HG02970 (cell line): ENCODE measurements at regions not wholly inside any gene's neighbourhood (a gene's known extent, or its start where the extent isn't known, plus 50 kb on each side); places are given as distances from the start of the nearest gene placed in this dataset.
"Not testable (repeated sequence)": the region's sequence is repeated elsewhere in the genome, so short reads cannot be mapped to it uniquely, and the experiment has no call there.

ENCODE experiments used
- ATAC-seq: cut with Tn5 transposase; IDR thresholded peaks from one replicate; pipeline ENCODE4 v1.9.1; 2021; ENCODE audit warnings: mild to moderate bottlenecking, moderate library complexity, moderate number of reproducible peaks; ENCODE audit not compliant: unreplicated experiment, low FRiP score

GRCh38 chr3:176293276-176293675, 904.0 kb downstream of the TBL1XR1 start:
- ATAC-seq: no peak

- ATAC-seq: no peak
Observed at GRCh38 chr3:176286476-176287085, 910.7 kb downstream of the TBL1XR1 start.

DNA sequence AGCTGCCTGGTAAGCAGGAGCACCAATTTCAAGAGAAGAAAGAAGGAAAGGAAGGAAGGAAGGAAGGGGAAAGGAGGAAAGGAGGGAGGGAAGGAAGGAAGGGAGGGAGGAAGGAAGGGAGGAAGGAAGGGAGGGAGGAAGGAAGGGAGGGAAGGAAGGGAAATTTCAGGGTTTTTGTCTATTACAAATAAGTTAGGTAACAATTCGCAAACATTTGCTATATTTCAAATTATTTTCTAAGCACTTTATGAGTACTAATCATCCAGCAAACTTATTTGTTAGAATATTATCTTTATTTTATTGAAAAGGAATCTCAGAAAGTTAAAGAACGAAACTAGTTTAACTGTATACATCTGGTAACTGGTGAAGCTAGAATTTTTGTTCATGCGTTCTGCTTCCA, 921.7 kb downstream of the TBL1XR1 start:
- no peak for ATAC-seq

DNA sequence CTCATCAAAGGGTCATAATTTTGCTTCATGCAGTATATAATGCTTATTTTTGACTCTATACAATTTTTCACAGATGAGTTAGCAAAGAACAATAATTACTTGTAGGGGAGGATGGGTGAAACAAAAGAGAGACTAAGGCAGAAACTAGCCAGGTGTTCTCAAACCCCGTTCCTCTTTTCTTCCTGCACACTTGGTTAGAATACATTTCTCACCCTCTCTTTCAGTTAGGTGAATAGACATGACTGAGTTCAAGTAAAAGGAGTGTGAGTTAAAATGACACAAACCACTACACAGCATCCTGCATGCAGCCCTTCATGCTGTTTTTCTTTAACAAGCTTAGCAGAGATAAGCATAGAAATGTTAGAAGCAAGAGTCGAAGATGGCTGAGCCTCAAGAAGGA, 922.2 kb downstream of the TBL1XR1 start:
- ATAC-seq: no peak

GRCh38 chr3:176274161-176274560, 923.1 kb downstream of the TBL1XR1 start:
- no peak for ATAC-seq

- ATAC-seq: no peak
Observed at GRCh38 chr3:176262071-176262470, 935.2 kb downstream of the TBL1XR1 start.

- ATAC-seq: no peak
Observed at GRCh38 chr3:176247191-176247590, 950.1 kb downstream of the TBL1XR1 start.

DNA sequence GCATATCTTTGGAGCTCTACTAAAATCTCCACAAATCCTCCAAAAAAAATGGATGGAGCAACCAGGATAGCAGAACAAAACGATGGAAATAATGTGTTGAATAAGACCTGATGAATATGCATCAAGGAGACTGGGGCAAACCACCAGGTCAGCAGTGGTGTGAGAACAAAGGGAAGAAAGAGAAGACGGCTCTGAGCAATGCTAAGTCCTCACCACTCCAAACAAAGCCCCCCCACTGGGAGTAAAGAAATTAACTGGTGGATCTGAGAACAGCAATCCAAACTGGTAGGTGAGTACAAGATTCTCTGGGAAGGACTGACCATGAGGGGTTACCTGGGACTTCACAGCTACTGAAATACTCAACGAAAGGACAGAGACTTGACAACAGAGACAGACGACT, 977.3 kb downstream of the TBL1XR1 start:
- ATAC-seq: no peak

GRCh38 chr3:176214758-176215157, 982.5 kb downstream of the TBL1XR1 start:
- no peak for ATAC-seq

DNA sequence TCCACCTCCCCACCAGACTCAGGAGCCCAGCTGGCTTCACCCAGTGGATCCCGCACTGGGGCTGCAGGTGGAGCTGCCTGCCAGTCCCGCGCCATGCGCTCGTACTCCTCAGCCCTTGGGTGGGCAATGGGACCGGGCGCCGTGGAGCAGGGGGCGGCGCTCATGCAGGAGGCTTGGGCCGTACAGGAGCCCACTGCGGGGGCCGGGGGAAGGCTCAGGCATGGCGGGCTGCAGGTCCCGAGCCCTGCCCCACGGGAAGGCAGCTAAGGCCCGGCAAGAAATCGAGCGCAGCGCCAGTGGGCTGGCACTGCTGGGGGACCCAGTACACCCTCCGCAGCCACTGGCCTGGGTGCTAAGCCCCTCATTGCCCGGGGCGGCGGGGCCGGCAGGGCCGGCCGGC, 984.0 kb downstream of the TBL1XR1 start:
- not testable (repeated sequence) for ATAC-seq

DNA sequence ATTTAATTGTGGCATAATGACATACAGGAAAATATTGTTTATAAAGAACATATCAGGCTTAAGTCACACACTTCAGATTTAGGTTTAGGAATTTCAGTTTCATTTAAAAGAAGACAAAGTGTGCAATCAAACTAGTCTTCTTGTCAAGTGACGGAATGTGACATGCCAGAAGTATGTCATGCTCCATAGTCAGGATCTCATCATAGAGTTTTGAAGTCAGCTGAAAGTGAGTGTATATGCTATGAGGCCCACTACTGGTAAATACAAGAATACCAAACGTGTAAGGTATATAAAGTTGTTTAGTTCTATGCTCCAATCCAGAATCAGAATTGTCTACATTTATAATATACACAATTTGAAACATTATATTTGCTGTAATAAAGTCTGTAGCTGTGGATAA, 988.4 kb downstream of the TBL1XR1 start:
- ATAC-seq: no peak

DNA sequence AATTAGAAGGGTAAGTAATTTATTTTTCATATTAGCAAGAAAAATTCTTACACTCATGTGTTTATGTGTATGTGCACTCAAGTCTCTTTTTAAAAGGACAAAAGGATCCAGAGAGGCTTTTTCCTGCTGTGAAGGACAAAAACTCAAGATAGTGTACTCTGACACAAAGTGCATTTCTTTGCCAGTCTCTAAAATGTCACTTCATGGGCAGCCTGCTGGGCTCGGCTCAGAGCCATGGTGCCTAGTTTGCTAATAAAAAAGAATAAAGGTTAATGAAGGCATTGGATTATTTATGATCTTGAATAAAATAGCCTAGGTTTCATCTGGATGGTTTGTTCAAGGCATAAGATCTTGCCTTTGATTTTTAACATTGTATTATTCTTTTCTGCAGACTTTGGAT, 989.0 kb downstream of the TBL1XR1 start:
- no peak for ATAC-seq

DNA sequence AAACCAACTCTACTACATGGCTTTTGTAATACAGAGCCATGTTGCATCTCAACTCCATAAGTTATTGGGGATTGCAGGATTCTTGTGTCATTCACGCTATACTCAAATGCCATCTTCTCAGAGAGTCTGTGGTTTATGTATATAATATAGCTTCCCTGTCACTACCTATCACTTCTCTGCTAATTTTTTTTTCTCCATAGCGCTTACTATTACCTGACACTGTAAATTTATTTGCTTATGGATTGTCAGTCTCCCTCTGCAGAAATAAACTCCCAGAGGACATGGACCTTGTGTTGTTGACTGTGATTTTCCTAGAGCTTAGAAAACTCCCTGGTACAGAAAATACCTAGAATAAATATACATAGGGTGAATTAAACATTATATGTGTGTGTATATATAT, 990.5 kb downstream of the TBL1XR1 start:
- no peak for ATAC-seq

DNA sequence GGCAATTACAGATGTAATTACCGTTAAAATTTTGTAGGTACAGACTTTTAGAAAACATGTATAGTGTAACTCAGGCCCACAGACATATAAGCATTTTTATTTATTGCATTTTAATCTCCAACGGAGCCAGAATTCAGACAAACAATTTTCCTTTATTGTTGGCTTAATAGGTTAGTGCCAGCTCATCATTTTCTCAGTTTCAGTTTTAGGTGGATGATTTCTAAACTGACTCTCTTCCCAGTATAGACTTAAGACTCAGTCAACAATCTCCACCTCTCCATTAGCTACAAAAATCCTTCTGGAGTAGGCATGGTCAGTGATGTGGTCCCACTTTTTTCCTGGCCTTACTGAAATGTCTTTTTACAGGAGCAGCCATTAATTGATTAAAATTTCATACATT, 994.6 kb downstream of the TBL1XR1 start:
- no peak for ATAC-seq

- ATAC-seq: no peak
Observed at GRCh38 chr3:176193032-176193730, 1004.1 kb downstream of the TBL1XR1 start.

GRCh38 chr3:176190755-176191154, 1006.5 kb downstream of the TBL1XR1 start:
- no peak for ATAC-seq

GRCh38 chr3:176183181-176183580, 1014.1 kb downstream of the TBL1XR1 start:
- ATAC-seq: no peak

DNA sequence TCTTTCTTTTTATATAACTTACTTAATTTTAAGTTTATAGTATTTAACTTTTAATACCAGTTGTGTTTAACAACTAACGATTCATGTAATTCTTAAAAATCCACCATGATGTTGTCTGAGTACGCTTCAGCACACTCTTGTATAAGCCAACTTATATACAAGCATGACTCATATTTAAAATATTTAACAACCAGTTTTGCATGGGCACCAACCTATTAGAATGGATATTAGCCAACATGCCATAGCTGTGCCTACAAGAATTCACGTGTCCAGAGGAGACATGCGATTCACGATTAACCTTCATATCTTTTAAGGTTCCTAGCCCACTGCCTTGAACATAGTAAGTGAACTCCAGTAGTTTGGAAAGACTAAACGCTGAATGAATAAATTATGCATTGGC, 1023.2 kb downstream of the TBL1XR1 start:
- no peak for ATAC-seq

- no peak for ATAC-seq
Observed at GRCh38 chr3:176172492-176172891, 1024.8 kb downstream of the TBL1XR1 start.

GRCh38 chr3:176167272-176167671, 1030.0 kb downstream of the TBL1XR1 start:
- ATAC-seq: no peak

DNA sequence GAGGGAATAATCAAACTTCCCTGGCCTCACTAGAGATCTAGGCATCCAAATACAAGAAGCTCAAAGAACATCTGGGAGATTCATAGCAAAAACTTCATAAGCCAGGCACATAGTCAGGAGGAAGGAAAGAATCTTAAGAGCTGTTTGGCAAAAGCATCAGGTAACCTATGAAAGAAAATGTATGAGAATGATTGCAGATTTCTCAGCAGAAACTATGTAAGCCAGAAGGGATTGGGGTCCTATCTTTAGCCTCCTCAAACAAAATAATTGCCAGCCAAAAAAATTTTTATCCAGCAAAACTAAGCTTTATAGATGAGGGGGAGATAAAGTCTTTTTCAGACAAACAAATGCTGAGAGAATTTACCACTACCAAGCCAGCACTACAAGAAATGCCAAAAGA, 1036.3 kb downstream of the TBL1XR1 start:
- ATAC-seq: no peak

GRCh38 chr3:176159796-176160195, 1037.5 kb downstream of the TBL1XR1 start:
- no peak for ATAC-seq
